ENCODE measurements at regions not wholly inside any gene's neighbourhood (a gene's known extent, or its start where the extent isn't known, plus 50 kb on each side); places are given as distances from the start of the nearest gene placed in this dataset.

GRCh38 chr6:24997905-24998304 is 62.1 kb upstream of the RIPOR2 start:
- TF ChIP-seq CTCF (IDR thresholded peaks at IDR 0.05; ENCODE audit: low read depth, low read length, poor library complexity, severe bottlenecking) (no peak), EZH2phosphoT487 (IDR thresholded peaks at IDR 0.05; ENCODE audit: borderline replicate concordance, low read length) (no peak)

All from DOHH2 (cell line).